HEK293 (cell line): ENCODE measurements at regions not wholly inside any gene's neighbourhood (a gene's known extent, or its start where the extent isn't known, plus 50 kb on each side); places are given as distances from the start of the nearest gene placed in this dataset.

Experiments used
- CTCF ChIP-seq: fragments of 450-650 bp; formaldehyde crosslinking; IDR thresholded peaks from 2 replicates; pipeline ENCODE4 v1.5.1; 2016; ENCODE audit warnings: missing biosample characterization, missing genetic modification characterization
- SP7 ChIP-seq: fragments of 450-650 bp; formaldehyde crosslinking; IDR thresholded peaks from 2 replicates; pipeline ENCODE4 v1.5.1; 2016; ENCODE audit warnings: missing biosample characterization, missing genetic modification characterization
- ZBTB21 ChIP-seq: fragments of 450-650 bp; formaldehyde crosslinking; IDR thresholded peaks from 2 replicates; pipeline ENCODE4 v1.5.1; 2017; ENCODE audit warnings: missing biosample characterization, missing genetic modification characterization
- ZNF121 ChIP-seq: fragments of 450-650 bp; formaldehyde crosslinking; IDR thresholded peaks from 2 replicates; pipeline ENCODE4 v1.5.1; 2016; ENCODE audit warnings: missing biosample characterization, missing genetic modification characterization
- ZNF23 ChIP-seq: fragments of 450-650 bp; formaldehyde crosslinking; IDR thresholded peaks from 2 replicates; pipeline ENCODE4 v1.5.1; 2016; ENCODE audit warnings: missing biosample characterization, missing genetic modification characterization, borderline replicate concordance
- ZNF274 ChIP-seq, 2 experiments: fragments of 200-500 bp in 1 of 2; fragments of 450-650 bp in 1 of 2; sonication (Bioruptor generic) in 1 of 2; formaldehyde crosslinking in 1 of 2; IDR thresholded peaks; 2 replicates each; pipeline versions ENCODE4 v1.5.1 to v1.6.1; 2014 to 2016; ENCODE audit warnings: borderline replicate concordance in 1 of 2, inconsistent platforms in 1 of 2, low read length in 1 of 2, missing biosample characterization in 1 of 2, missing genetic modification characterization in 1 of 2
- ZNF473 ChIP-seq: fragments of 450-650 bp; formaldehyde crosslinking; IDR thresholded peaks from 2 replicates; pipeline ENCODE4 v1.5.1; 2017; ENCODE audit warnings: missing biosample characterization, missing genetic modification characterization
- TF ChIP-seq, protein P1 (sequence below): fragments of 450-650 bp; formaldehyde crosslinking; IDR thresholded peaks from 2 replicates; pipeline ENCODE4 v1.5.1; 2016; ENCODE audit warnings: missing biosample characterization, missing genetic modification characterization
- TF ChIP-seq, protein P2 (sequence below): fragments of 450-650 bp; formaldehyde crosslinking; IDR thresholded peaks from 2 replicates; pipeline ENCODE4 v1.5.1; 2016; ENCODE audit warnings: missing biosample characterization, missing genetic modification characterization

GRCh38 chr4:3634281-3634857 is 102.1 kb upstream of the LRPAP1 start:
- TF ChIP-seq, protein P1, sequence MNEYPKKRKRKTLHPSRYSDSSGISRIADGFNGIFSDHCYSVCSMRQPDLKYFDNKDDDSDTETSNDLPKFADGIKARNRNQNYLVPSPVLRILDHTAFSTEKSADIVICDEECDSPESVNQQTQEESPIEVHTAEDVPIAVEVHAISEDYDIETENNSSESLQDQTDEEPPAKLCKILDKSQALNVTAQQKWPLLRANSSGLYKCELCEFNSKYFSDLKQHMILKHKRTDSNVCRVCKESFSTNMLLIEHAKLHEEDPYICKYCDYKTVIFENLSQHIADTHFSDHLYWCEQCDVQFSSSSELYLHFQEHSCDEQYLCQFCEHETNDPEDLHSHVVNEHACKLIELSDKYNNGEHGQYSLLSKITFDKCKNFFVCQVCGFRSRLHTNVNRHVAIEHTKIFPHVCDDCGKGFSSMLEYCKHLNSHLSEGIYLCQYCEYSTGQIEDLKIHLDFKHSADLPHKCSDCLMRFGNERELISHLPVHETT (tag by site-specific recombination) = no peak
- TF ChIP-seq, protein P2, sequence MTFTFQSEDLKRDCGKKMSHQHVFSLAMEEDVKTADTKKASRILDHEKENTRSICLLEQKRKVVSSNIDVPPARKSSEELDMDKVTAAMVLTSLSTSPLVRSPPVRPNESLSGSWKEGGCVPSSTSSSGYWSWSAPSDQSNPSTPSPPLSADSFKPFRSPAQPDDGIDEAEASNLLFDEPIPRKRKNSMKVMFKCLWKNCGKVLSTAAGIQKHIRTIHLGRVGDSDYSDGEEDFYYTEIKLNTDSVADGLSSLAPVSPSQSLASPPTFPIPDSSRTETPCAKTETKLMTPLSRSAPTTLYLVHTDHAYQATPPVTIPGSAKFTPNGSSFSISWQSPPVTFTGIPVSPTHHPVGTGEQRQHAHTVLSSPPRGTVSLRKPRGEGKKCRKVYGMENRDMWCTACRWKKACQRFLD (tag by site-specific recombination) = no peak
- TF ChIP-seq ZNF121 (tag by site-specific recombination) = no peak
- TF ChIP-seq ZNF23 (tag by site-specific recombination) = no peak
- TF ChIP-seq CTCF (tag by site-specific recombination) = no peak
- no peak for TF ChIP-seq ZNF473
- no peak for TF ChIP-seq ZBTB21 (tag by site-specific recombination)
- no peak for TF ChIP-seq SP7
- TF ChIP-seq ZNF274 (IDR thresholded peaks at IDR 0.05; ENCODE audit: low read length) = no peak
- no peak for TF ChIP-seq ZNF274 (tag by site-specific recombination; IDR thresholded peaks at IDR 0.05; ENCODE audit: borderline replicate concordance)
